HepG2 (cell line): ENCODE measurements at regions not wholly inside any gene's neighbourhood (a gene's known extent, or its start where the extent isn't known, plus 50 kb on each side); places are given as distances from the start of the nearest gene placed in this dataset.

Source experiments
- ATAC-seq: fragments of 200-7000 bp; cut with Tn5 transposase; 3 replicates; pipeline ENCODE4 v1.9.1; 2020; ENCODE audit warnings: mild to moderate bottlenecking, moderate library complexity
- BruUV-seq: library from RNA; stranded (reverse); fragments of 400-500 nt; replicated peaks from 2 replicates; lab custom pipeline; 2021; lab: Mats Ljungman, UMichigan
- CTCF ChIA-PET: fragments of 300-600 bp; formaldehyde crosslinking; extraction: SDS; loops from one replicate; lab custom pipeline; 2021; ENCODE audit warnings: low total read pairs, inconsistent platforms, low intra/inter-chr PET ratio; lab: Yijun Ruan, JAX
- POLR2A ChIA-PET: fragments of 350-600 bp; sonication (Branson Sonifier 250); formaldehyde crosslinking; loops from one replicate; lab custom pipeline; 2020; ENCODE audit warnings: antibody characterized with exemption, inconsistent platforms; lab: Yijun Ruan, JAX
- DNase-seq: peaks from one replicate; pipeline ENCODE4 v3.0.0-alpha.2; 2015; ENCODE audit warnings: low spot score
- FAIRE-seq: peaks from 3 replicates; lab custom pipeline; 2011; peaks lifted over from hg19 to GRCh38; lab: Jason Lieb, UNC
- H2AFZ ChIP-seq: one replicate; pipeline ENCODE4 v1.6.1; 2011; ENCODE audit warnings: low read length, inconsistent platforms
- H3K27ac ChIP-seq: fragments of 300-600 bp; 3 replicates; pipeline ENCODE4 v1.8.0; 2011; ENCODE audit warnings: mixed run types, mild to moderate bottlenecking, mixed read lengths, low read length, inconsistent platforms; ENCODE audit not compliant: insufficient read depth; ENCODE audit errors: extremely low read length
- H3K27me3 ChIP-seq, 2 experiments: fragments of 200-600 bp in 1 of 2; 2 replicates in 1 of 2; 3 replicates in 1 of 2; pipeline versions ENCODE4 v1.6.0 to v1.8.0; 2011; ENCODE audit warnings: low read length in 2 of 2, mild to moderate bottlenecking in 2 of 2, moderate library complexity in 2 of 2, inconsistent platforms in 1 of 2; ENCODE audit not compliant: insufficient read depth in 2 of 2, control insufficient read depth in 1 of 2
- H3K36me3 ChIP-seq, 2 experiments: fragments of 200-600 bp in 1 of 2; replicated peaks in 1 of 2; 2 replicates in 1 of 2; 3 replicates in 1 of 2; pipeline versions ENCODE4 v1.5.1 to v1.8.0; 2011; ENCODE audit warnings: low read length in 2 of 2, inconsistent platforms in 1 of 2; ENCODE audit not compliant: insufficient read depth in 2 of 2, control insufficient read depth in 1 of 2
- H3K4me1 ChIP-seq: 2 replicates; pipeline ENCODE4 v1.5.1; 2012; ENCODE audit warnings: low read length, inconsistent platforms; ENCODE audit not compliant: insufficient read depth
- H3K4me2 ChIP-seq: 2 replicates; pipeline ENCODE4 v1.6.0; 2011; ENCODE audit warnings: low read depth, low read length, inconsistent platforms
- H3K4me3 ChIP-seq, 3 experiments: fragments of 200-600 bp in 1 of 3; sonication (generic), shearing (Covaris generic) in 1 of 3; replicated peaks in 1 of 3; 2 replicates each; pipeline ENCODE4 v1.5.1; 2011 to 2016; ENCODE audit warnings: low read length in 3 of 3, inconsistent platforms in 2 of 3, low read depth in 2 of 3, mild to moderate bottlenecking in 2 of 3, control low read depth in 1 of 3, mixed read lengths in 1 of 3; ENCODE audit not compliant: insufficient read depth in 1 of 3
- H3K79me2 ChIP-seq: one replicate; pipeline ENCODE4 v1.6.1; 2011; ENCODE audit warnings: low read length, inconsistent platforms; ENCODE audit not compliant: insufficient read depth
- H3K9ac ChIP-seq: 2 replicates; pipeline ENCODE4 v1.6.0; 2011; ENCODE audit warnings: mild to moderate bottlenecking, low read depth, low read length, inconsistent platforms; ENCODE audit not compliant: insufficient read depth
- H3K9me3 ChIP-seq: 2 replicates; pipeline ENCODE4 v1.5.1; 2012; ENCODE audit warnings: mild to moderate bottlenecking, low read length
- H4K20me1 ChIP-seq: 2 replicates; pipeline ENCODE4 v1.6.0; 2011; ENCODE audit warnings: inconsistent platforms, mild to moderate bottlenecking, low read length, moderate library complexity; ENCODE audit not compliant: insufficient read depth
- ATM ChIP-seq: fragments of 450-650 bp; IDR thresholded peaks from 2 replicates; pipeline ENCODE4 v1.7.1; 2017; ENCODE audit warnings: mild to moderate bottlenecking, borderline replicate concordance
- CHD4 ChIP-seq: fragments of 200-600 bp; sonication (generic); IDR thresholded peaks from 2 replicates; pipeline ENCODE4 v1.7.0; 2017; ENCODE audit warnings: mild to moderate bottlenecking, low read length, borderline replicate concordance
- JUN ChIP-seq: sonication (generic); formaldehyde crosslinking; IDR thresholded peaks from 2 replicates; pipeline ENCODE4 v1.4.0; 2020; ENCODE audit warnings: mild to moderate bottlenecking, missing genetic modification reagents
- MIER2 ChIP-seq: IDR thresholded peaks from 2 replicates; pipeline ENCODE4 v1.6.1; 2016; ENCODE audit warnings: missing biosample characterization, missing genetic modification reagents
- NFYB ChIP-seq: sonication (generic); formaldehyde crosslinking; IDR thresholded peaks from 2 replicates; pipeline ENCODE4 v1.4.0; 2020; ENCODE audit warnings: missing genetic modification reagents
- SIN3A ChIP-seq: IDR thresholded peaks from 2 replicates; pipeline ENCODE4 v1.6.1; 2011; ENCODE audit warnings: low read depth, mild to moderate bottlenecking, control low read depth, low read length, borderline replicate concordance
- ZFP90 ChIP-seq: sonication (generic); formaldehyde crosslinking; IDR thresholded peaks from 2 replicates; pipeline ENCODE4 v1.8.0; 2022; ENCODE audit warnings: missing genetic modification reagents, mild to moderate bottlenecking, inconsistent platforms, borderline replicate concordance
- ZNF446 ChIP-seq: sonication (generic); formaldehyde crosslinking; IDR thresholded peaks from 2 replicates; pipeline ENCODE4 v1.5.0; 2020; ENCODE audit warnings: mild to moderate bottlenecking, missing genetic modification reagents
- WGBS: methylation state at CpG from one replicate; pipeline ENCODE4 v1.1.6; 2017; ENCODE audit warnings: low lambda C conversion rate; 5-methylcytosine and 5-hydroxymethylcytosine counted together
- in situ Hi-C: cut with HindIII; loops from 2 replicates; pipeline ENCODE4 v1.10.0; 2017; ENCODE audit warnings: low pct_unique_long_range_greater_than_20kb; ENCODE audit not compliant: extremely low pct_ligation_motif_present
- intact Hi-C: fragments of 100-400 bp; cut with micrococcal nuclease; formaldehyde crosslinking; loops from one replicate; pipeline ENCODE4 v1.10.0; 2022; ENCODE audit not compliant: unreplicated experiment
- TF ChIP-seq, protein P1 (sequence below): sonication (generic); formaldehyde crosslinking; IDR thresholded peaks from 2 replicates; pipeline ENCODE4 v1.5.0; 2020; ENCODE audit warnings: mild to moderate bottlenecking, low read depth, missing genetic modification reagents, borderline replicate concordance
- TF ChIP-seq, protein P2 (sequence below): sonication (generic); formaldehyde crosslinking; IDR thresholded peaks from 2 replicates; pipeline ENCODE4 v1.4.0; 2020; ENCODE audit warnings: mild to moderate bottlenecking, missing genetic modification reagents
- TF ChIP-seq, protein P3 (sequence below): sonication (generic); formaldehyde crosslinking; IDR thresholded peaks from 2 replicates; pipeline ENCODE4 v1.9.0; 2022; ENCODE audit warnings: missing genetic modification reagents, mild to moderate bottlenecking, borderline replicate concordance
- TF ChIP-seq, protein P4 (sequence below): sonication (generic); formaldehyde crosslinking; IDR thresholded peaks from 2 replicates; pipeline ENCODE4 v1.4.0; 2020; ENCODE audit warnings: missing genetic modification reagents, low read depth, mild to moderate bottlenecking, borderline replicate concordance

DNA sequence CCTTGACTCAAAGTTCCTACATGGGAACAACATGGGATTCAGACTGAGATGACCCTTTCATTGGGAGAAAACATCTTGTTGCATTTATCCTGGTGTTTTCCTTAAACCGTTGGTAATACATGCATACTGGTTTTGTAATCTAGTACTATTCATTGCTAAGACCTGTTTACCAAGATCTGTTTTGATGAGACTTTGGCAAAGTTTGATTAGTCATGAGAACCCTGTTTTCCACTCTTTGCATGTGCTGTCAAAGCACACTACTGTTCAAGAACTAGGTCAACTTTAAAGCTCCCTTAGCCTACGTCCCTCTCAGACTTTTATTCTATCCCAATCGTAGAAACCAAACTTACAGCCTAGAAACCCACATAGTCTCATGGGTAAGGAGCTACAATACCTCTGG lies 650.9 kb downstream of the GATA3 start (continued):
- TF ChIP-seq, protein P1, sequence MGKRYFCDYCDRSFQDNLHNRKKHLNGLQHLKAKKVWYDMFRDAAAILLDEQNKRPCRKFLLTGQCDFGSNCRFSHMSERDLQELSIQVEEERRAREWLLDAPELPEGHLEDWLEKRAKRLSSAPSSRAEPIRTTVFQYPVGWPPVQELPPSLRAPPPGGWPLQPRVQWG (CRISPR knock-in tag), result no peak
- TF ChIP-seq MIER2 (CRISPR knock-in tag), result no peak
- TF ChIP-seq CHD4, result no peak
- no peak for TF ChIP-seq JUN
- TF ChIP-seq, protein P2, sequence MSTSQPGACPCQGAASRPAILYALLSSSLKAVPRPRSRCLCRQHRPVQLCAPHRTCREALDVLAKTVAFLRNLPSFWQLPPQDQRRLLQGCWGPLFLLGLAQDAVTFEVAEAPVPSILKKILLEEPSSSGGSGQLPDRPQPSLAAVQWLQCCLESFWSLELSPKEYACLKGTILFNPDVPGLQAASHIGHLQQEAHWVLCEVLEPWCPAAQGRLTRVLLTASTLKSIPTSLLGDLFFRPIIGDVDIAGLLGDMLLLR, result no peak
- TF ChIP-seq ZNF446, result no peak
- TF ChIP-seq, protein P3, sequence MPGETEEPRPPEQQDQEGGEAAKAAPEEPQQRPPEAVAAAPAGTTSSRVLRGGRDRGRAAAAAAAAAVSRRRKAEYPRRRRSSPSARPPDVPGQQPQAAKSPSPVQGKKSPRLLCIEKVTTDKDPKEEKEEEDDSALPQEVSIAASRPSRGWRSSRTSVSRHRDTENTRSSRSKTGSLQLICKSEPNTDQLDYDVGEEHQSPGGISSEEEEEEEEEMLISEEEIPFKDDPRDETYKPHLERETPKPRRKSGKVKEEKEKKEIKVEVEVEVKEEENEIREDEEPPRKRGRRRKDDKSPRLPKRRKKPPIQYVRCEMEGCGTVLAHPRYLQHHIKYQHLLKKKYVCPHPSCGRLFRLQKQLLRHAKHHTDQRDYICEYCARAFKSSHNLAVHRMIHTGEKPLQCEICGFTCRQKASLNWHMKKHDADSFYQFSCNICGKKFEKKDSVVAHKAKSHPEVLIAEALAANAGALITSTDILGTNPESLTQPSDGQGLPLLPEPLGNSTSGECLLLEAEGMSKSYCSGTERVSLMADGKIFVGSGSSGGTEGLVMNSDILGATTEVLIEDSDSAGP (CRISPR knock-in tag), result no peak

DNA sequence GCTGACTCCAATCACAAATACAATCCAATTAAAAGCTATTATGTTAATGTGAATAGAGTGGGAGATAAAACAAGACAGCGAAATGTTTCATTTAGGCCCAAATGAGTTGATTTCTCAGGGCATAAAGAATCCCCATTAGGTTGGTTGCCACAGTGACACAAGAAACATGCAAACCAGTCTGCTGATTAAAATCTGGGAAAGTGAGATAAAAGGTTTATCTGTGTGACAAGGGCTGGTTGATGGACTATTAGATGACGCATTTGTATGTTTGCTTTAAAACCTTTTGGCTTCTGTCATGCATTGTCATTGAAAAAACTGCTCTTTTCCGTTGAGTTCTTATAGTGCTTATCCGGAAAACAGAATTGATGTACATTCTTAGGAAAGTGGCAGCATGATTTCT lies 658.2 kb downstream of the GATA3 start:
- DNase-seq (no peak), FAIRE-seq (no peak), ATAC-seq (no peak)
- no peaks in the 10 kb centered on the region for H4K20me1 ChIP-seq
- no peaks in the 10 kb centered on the region for H3K79me2 ChIP-seq
- H3K27me3 ChIP-seq, result no peaks in the 10 kb centered on the region
- H3K4me1 ChIP-seq, result no peaks in the 10 kb centered on the region
- BruUV-seq, result no TSS peak
- TF ChIP-seq NFYB (CRISPR knock-in tag), result no peak
- no peak for TF ChIP-seq ATM
- TF ChIP-seq SIN3A, result no peak
- TF ChIP-seq, protein P4, sequence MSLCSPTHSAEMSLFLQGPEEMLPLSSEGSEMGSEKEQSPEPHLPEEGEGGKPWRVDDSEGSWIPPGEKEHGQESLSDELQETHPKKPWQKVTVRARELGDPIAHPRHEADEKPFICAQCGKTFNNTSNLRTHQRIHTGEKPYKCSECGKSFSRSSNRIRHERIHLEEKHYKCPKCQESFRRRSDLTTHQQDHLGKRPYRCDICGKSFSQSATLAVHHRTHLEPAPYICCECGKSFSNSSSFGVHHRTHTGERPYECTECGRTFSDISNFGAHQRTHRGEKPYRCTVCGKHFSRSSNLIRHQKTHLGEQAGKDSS (CRISPR knock-in tag), result no peak
- TF ChIP-seq ZFP90, result no peak
- no peak overlapping the region for H3K9ac ChIP-seq
- no peak overlapping the region for H3K27ac ChIP-seq
- 15% methylated on average over 4 of the region's 4 CpGs for WGBS
- no peaks in the 10 kb centered on the region for H3K9me3 ChIP-seq
- ChIA-PET CTCF (no interaction called here), POLR2A (no interaction called here)
- no peak overlapping the region for H3K4me2 ChIP-seq
- no peak overlapping the region for H2AFZ ChIP-seq
- no peak overlapping the region for H3K4me3 ChIP-seq
- intact Hi-C loops (no loop called here), in situ Hi-C loops (no loop called here)
- H3K36me3 ChIP-seq, result no peaks in the 10 kb centered on the region
